PFSK-1 (cell line): ENCODE measurements at regions not wholly inside any gene's neighbourhood (a gene's known extent, or its start where the extent isn't known, plus 50 kb on each side); places are given as distances from the start of the nearest gene placed in this dataset.

Experiments
- FOXP2 ChIP-seq: optimal IDR thresholded peaks from 2 replicates; pipeline ENCODE3; 2011; ENCODE audit warnings: borderline replicate concordance, control low read depth, inconsistent platforms; ENCODE audit not compliant: insufficient read depth; ENCODE audit errors: extremely low read length, extremely low read depth
- POLR2AphosphoS5 ChIP-seq: IDR thresholded peaks from 2 replicates; pipeline ENCODE4 v1.6.1; 2012; ENCODE audit warnings: low read depth, mild to moderate bottlenecking, control low read depth, low read length, moderate library complexity
- SIN3A ChIP-seq: IDR thresholded peaks from 2 replicates; pipeline ENCODE4 v1.6.1; 2012; ENCODE audit warnings: mild to moderate bottlenecking, low read length, moderate library complexity, borderline replicate concordance; ENCODE audit not compliant: insufficient read depth
- TAF1 ChIP-seq: IDR thresholded peaks from 2 replicates; pipeline ENCODE4 v1.6.1; 2012; ENCODE audit warnings: low read length, control low read depth, borderline replicate concordance; ENCODE audit not compliant: insufficient read depth
- TF ChIP-seq, protein P1 (sequence below), 2 experiments: IDR thresholded peaks; 2 replicates each; pipeline versions ENCODE4 v1.6.1 to v1.8.0; 2011 to 2012; ENCODE audit warnings: low read depth in 2 of 2, low read length in 2 of 2, control low read depth in 1 of 2, inconsistent platforms in 1 of 2, mild to moderate bottlenecking in 1 of 2, moderate library complexity in 1 of 2; ENCODE audit not compliant: insufficient read depth in 1 of 2

DNA sequence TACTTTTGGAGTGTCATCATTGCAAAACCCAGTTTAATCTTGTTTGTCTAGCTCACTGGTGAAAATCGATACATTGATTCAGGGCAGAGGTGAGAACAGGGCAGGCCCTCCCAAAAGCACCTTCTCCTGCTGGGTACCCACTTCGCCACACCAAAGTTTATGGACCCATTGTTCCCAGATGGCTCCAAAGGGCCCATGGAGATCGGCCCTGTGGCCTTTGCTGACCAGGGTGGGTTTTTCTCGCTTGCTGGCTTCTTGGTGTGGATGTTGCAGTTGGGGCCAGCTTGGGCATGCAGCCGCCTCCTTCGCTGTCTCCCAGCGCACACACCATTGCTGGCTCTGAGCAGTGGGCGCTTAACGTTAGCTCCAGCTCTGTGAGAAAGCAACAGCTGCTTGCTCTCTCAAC is 178.1 kb upstream of the PDE10A start:
- no peak for TF ChIP-seq SIN3A
- no peak for TF ChIP-seq FOXP2
- TF ChIP-seq, protein P1, sequence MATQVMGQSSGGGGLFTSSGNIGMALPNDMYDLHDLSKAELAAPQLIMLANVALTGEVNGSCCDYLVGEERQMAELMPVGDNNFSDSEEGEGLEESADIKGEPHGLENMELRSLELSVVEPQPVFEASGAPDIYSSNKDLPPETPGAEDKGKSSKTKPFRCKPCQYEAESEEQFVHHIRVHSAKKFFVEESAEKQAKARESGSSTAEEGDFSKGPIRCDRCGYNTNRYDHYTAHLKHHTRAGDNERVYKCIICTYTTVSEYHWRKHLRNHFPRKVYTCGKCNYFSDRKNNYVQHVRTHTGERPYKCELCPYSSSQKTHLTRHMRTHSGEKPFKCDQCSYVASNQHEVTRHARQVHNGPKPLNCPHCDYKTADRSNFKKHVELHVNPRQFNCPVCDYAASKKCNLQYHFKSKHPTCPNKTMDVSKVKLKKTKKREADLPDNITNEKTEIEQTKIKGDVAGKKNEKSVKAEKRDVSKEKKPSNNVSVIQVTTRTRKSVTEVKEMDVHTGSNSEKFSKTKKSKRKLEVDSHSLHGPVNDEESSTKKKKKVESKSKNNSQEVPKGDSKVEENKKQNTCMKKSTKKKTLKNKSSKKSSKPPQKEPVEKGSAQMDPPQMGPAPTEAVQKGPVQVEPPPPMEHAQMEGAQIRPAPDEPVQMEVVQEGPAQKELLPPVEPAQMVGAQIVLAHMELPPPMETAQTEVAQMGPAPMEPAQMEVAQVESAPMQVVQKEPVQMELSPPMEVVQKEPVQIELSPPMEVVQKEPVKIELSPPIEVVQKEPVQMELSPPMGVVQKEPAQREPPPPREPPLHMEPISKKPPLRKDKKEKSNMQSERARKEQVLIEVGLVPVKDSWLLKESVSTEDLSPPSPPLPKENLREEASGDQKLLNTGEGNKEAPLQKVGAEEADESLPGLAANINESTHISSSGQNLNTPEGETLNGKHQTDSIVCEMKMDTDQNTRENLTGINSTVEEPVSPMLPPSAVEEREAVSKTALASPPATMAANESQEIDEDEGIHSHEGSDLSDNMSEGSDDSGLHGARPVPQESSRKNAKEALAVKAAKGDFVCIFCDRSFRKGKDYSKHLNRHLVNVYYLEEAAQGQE (IDR thresholded peaks at IDR 0.05; ENCODE audit: insufficient read depth in 1 of 2, low read depth in 2 of 2, low read length in 2 of 2) = no peak
- TF ChIP-seq TAF1 = no peak
- no peak for TF ChIP-seq POLR2AphosphoS5

DNA sequence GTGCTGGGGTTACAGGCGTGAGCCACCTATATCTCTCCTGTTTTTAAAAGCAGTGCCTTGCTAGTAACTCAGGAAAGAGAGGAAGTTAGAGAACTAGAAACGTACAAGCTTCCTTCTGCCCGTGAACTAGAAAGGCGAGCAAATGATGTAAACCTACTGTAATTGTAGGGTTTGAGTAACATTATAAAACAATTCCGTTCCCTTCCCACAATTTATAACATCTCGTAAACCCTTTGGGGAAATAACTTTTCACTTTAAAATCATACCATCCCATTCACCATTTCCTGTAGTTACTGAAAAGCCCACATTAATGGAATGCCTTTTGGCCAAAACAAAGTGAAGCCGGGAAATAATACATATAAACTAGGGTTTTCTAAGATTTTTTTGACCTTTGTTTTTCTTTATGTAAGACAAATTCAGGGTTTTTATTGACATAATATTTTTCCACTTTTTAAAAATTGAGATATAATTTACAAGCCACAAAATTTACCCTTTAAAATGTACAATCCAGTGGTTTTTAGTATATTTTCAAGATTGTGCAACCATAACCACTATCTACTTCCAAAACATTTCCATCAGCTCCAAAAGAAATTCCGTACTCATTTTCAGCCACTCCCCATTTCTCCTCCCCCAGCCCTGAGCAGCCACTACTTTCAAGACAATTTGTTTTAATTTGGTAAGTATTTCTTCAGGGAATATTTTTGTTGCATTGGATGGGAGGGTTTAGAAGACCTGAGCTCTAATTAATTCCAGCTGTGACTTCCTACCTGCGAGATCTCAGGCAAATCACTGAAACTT is 175.1 kb upstream of the PDE10A start:
- no peak for TF ChIP-seq SIN3A
- TF ChIP-seq FOXP2 = no peak
- TF ChIP-seq, protein P1 (IDR thresholded peaks at IDR 0.05; ENCODE audit: insufficient read depth in 1 of 2, low read depth in 2 of 2, low read length in 2 of 2) = no peak
- no peak for TF ChIP-seq POLR2AphosphoS5
- TF ChIP-seq TAF1 = no peak

DNA sequence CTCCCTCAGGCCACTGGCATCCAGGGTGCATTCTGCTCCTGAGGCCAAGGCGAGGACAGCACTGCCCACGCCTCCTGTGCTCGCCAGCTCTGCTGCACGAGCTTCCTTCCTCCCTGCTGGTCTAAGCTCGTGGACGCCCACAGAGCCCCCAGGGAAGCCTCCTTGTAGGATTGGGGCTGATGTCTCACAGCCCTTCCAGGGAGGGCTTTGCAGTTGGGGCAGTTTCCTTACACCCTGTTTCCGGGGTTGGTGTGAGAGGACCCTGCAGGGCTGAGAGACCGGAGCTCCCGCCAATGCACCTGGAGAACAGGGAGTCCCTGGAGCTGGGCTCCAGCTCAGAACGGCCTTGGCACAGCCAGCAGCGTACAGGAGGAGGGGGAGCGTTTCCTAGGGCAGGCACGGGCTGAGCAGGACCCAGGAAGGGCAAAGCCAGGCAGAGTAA is 172.4 kb upstream of the PDE10A start:
- TF ChIP-seq FOXP2 = no peak
- TF ChIP-seq SIN3A = no peak
- TF ChIP-seq TAF1 = no peak
- no peak for TF ChIP-seq POLR2AphosphoS5
- TF ChIP-seq, protein P1 (IDR thresholded peaks at IDR 0.05; ENCODE audit: insufficient read depth in 1 of 2, low read depth in 2 of 2, low read length in 2 of 2) = no peak

DNA sequence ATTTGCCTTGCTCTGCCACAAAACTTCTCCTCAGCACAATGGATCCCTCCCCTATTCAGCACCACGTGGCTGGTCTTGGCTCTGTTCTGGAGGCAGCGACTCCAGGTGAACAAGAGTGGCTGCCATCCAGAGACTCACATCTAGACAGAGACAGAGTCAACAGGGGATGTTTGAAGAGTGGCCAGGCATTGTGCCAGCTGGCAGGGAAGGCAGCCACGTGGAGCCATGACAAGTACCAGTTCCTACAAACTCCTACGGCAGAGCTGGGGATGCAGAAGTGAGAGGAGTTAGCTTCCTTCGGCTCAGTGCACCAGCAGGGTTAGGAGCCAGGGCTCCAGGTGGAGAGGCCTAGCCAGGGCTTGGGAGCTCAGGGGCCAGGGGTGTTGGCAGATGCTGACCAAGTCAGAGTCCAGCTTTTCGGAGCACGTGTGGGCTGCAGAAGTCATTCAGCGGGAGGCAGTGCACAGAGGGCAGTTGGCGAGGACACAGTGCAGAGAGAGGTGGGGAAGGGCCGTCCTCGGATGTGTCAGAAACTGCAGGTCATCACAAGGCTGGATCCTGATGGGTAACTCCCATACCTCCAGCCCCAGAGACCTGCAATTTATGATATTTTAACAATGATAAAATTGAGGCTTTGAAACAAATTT is 171.7 kb upstream of the PDE10A start:
- TF ChIP-seq, protein P1 (IDR thresholded peaks at IDR 0.05; ENCODE audit: insufficient read depth in 1 of 2, low read depth in 2 of 2, low read length in 2 of 2) = no peak
- TF ChIP-seq POLR2AphosphoS5 = no peak
- no peak for TF ChIP-seq SIN3A
- TF ChIP-seq FOXP2 = no peak
- no peak for TF ChIP-seq TAF1
